ENCODE measurements at regions not wholly inside any gene's neighbourhood (a gene's known extent, or its start where the extent isn't known, plus 50 kb on each side); places are given as distances from the start of the nearest gene placed in this dataset.

DNA sequence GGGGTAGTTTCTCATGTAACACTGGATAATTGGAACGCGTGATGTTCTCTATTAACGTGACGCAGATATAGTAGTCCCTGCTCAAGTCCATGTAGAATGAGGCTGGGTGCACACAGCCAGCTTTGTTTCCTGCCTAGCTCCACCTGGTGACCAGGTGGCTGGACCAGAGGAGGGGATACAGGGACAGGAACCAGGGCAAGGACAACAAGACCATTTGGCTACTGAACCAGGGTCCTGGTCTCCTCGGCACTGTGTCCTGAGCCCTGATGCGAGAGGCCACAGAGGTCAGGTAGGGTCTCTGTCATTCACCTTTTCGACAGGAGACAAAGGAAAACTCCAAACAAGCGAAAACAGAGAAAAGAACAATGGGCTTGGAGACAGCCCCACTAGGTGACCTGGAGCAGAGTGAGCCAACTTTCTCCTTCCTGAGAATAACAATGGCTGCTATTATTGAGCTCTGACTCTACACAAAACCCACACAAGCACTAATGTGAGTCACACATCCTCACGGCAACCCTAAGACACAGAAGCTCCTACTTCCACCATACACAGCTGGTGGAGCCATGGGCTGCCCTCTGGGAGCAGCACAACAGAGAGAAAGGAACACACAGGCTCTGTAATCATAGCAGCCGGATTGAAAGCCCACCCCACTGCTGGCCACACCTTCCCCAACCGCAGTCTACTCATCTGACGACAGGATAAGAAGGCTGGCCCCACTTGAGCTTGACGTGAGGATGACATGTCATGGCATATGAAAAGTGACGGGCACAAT lies 67.3 kb upstream of the TEX51 start:
- no peak for DNase-seq

- no peak for DNase-seq
These were observed 66.7 kb upstream of the TEX51 start for GRCh38 chr2:126832014-126832413.

GRCh38 chr2:126832757-126833156 lies 65.9 kb upstream of the TEX51 start:
- no peak for DNase-seq

- DNase-seq, result no peak
These were observed 64.6 kb upstream of the TEX51 start for GRCh38 chr2:126834006-126834659.

DNA sequence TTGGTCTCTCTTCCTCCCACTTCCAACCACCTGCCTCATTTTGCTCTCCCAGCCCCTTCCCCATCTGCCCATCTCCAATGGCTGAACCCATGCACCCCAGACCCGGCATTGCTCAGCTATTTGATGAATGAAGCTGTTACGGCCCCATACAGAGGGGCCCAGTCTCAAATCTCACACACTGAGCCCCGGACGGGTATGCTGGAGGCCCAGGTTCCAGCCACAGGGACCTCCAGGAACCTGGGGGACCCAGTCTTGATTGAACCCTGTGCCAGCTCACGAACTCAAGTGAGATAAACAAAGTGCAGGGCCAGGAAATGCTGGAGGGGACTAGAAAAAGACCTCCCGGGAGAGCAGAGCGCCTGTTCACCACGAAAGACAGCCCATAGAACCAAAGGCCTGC lies 63.4 kb upstream of the TEX51 start:
- no peak for DNase-seq

DNA sequence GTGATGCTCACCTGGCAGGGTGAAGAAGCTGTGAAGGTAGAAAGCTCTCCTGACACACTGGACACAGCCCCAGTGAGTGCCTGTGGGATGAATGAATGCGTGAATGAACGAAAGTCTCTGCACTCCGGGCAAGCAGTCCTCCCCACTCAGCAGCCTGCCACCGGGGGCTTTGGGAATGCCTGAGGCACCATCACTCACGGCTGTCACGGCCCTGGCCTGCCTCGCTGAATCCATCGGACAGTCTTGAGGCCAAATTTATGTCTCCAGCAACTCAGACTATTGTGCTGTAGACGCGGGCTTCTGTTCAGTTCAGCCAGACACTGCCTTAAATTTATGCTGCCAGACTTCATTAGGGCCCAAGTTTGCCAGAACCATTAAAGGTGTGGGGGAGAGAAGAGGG lies 62.9 kb upstream of the TEX51 start:
- DNase-seq, result no peak

GRCh38 chr2:126836761-126837679 lies 61.7 kb upstream of the TEX51 start:
- no peak for DNase-seq

GRCh38 chr2:126837966-126838715 lies 60.5 kb upstream of the TEX51 start:
- no peak for DNase-seq

DNA sequence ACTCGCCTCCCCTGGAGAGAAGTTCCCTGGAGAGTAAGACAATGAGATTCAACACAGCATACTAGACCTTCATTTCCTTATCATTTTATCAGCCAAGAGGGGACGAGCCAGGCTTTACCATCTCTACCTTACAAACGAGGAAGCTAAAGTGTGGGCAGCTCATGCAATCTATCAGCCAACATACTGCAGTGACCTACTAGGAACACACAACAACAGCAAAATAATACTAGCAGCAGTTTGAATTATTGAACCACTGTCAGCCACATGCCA lies 60.0 kb upstream of the TEX51 start:
- no peak for DNase-seq

- DNase-seq, result no peak
These were observed 58.9 kb upstream of the TEX51 start for GRCh38 chr2:126839796-126840195.

- DNase-seq, result no peak
These were observed 55.6 kb upstream of the TEX51 start for GRCh38 chr2:126843081-126843480.

GRCh38 chr2:126846241-126846640 lies 52.4 kb upstream of the TEX51 start:
- DNase-seq, result no peak

All from NCI-H2171 (cell line).